HG03060 (cell line): ENCODE measurements at regions not wholly inside any gene's neighbourhood (a gene's known extent, or its start where the extent isn't known, plus 50 kb on each side); places are given as distances from the start of the nearest gene placed in this dataset.
"Not testable (repeated sequence)": the region's sequence is repeated elsewhere in the genome, so short reads cannot be mapped to it uniquely, and the experiment has no call there.

Source experiments
- ATAC-seq: cut with Tn5 transposase; IDR thresholded peaks from one replicate; pipeline ENCODE4 v1.9.1; 2021; ENCODE audit warnings: low read depth, moderate number of reproducible peaks; ENCODE audit not compliant: unreplicated experiment

DNA sequence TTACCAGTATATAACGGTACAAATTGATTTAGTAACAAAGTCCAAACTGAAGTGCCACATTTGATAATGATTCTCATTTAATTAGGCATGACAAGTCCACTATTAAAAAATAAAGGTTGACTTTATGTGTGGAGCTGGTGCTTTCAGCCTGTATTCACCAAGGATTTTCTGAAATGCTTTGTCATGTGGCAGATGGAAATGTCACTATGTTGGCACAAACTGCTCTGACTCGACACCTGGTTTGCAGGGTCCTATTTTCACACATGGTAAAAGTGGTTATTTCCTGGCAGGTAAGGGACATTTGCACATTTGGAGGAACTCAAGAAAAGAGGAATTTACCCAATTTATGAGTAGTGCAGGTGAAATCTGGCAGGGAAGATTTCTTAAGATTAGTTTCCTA is 572.6 kb upstream of the MDGA2 start:
- no peak for ATAC-seq

DNA sequence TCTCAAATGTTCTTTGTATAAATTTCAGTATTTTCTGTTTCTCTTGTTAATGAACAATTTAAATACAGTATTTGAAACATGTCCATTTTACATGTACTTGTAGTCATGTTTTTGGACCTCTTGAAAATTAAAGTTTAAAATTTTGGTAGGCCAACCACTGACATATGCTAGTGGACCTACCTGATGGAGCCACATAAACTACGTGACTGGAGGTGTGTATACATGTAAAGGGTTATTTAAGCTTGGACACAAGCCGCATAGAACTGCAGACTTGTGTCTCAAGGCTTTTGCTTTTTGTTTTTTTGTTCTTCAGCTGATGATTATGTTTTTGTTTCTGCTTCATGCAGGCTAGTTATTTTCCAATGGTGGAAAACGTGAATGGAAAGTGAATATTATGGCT is 568.5 kb upstream of the MDGA2 start:
- ATAC-seq = no peak

DNA sequence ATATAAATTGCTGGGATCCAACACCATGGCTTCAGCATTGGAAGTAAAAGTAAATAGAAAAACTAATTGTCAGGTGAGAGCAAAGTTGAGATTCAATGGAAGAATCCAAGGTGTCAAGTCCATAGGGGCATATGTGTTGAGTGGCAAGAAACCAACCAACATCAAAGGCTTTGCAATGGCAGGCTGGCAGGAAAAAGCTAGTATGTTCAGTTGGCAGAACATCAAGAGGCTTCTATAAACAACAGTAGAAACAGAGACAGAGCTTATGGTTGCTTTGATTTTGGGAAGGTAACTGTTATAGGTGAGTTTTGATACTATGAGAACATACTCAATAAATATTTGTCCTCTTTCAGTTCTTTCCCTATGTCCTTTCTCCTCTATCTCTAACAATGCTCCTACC is 553.7 kb upstream of the MDGA2 start:
- ATAC-seq = no peak

DNA sequence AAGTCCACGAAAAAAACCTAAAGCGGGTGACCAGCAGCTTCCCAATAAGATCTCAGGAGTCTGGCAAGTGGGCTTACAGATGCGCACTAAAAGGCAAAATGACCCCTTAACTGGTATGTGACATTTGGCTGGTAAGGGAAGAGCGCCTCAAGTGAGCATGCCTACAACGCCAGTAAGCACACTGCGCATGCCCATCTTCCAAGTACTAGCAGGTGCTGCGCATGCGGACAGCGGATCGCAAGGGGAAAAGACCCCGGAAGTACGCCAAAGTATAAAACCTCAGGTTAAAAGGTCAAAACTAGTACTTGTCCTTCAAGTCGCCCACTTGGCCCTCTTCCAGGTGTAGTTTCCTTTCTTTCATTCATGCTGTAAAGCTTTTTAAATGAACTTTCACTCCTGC is 518.5 kb upstream of the MDGA2 start:
- ATAC-seq = no peak

DNA sequence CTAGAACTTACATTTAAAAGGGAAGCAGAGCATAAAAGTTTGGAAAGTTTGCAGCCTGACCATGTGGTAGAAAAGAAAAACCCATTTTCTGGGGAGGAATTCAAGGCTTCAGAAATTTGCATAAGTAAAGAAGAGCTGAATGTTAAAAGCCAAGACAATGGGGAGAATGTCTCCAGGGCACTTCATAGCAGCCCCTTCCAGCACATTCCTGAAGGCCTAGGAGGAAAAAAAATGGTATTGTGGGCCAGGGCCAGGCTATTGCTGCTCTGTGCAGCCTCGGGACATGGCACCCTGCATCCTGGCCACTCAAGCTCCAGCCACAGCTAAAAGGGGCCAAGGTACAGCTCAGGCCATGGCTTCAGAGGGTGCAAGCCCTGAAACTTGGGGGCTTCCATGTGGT is 474.2 kb upstream of the MDGA2 start:
- not testable (repeated sequence) for ATAC-seq

DNA sequence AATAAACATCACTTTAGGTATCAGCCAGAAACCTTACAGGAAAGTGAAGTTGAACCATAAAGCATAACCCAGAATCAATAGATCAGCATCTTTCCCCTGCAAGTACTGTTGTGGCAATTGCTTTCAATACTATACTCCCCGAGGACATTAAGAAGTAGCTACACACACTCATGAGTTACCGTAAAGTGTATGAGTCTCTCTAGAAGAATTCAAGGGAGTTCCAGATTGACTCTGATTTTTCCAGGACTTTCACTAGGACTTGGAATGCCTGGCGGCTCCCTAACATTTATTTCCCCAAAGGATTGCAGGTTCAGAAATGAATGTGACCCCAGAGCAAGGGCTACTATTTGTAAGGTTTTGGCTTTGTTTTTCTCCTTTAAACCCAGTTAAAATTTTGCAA is 465.4 kb upstream of the MDGA2 start:
- no peak for ATAC-seq

DNA sequence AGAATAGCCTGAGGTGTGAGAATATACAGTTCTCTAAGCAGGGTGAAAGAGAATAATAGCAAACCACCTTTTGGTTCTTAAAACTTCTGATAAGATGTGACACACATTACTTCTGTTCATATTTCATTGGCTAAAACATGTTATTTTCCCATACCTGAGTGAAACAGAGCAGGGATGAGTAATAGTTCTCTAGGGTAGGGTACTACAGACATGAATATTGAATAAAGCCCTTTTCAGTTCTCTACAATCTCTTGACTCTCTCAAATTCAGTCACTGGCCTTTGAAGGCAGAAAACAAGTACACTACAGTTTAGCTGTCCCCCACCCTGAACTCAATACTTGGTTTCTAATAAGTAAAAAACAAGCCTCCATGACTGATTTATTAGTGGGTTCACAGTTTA is 454.1 kb upstream of the MDGA2 start:
- no peak for ATAC-seq

DNA sequence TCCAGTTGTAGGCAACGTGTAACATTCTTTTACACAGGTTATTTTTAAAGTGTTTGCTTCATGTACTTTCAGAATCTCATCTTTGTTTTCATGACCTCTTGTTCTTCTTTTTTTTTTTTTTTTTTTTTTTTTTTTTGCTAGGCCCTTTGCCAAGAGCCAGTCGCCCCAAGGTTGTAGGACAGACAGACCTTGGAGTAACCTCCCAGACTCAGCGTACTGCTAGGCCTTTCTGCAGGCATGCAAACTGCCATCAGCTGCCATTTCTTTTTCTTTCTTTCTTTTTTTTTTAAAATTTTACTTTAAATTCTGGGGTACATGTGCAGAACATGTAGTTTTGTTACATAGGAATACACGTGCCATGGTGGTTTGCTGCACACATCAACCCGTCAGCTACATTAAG is 452.3 kb upstream of the MDGA2 start:
- no peak for ATAC-seq

DNA sequence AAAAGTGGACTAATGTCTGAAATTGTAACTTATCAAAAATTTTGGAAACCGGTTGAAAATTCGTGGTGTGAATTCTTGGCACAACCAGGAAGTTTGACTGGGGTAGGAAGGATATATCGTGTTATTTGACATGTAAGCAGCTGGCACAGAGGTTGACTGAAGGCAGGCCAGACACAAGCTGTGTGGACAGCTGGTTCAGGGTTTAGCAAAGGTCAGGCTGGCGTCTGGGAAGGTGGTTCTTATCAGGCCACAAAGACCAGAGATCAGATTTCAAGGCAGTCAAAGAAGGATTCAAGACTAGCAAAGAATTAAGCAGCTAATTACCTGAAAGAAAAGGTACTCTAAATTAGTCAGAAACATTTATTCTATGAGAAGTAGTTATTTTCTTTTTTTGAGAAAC is 450.2 kb upstream of the MDGA2 start:
- no peak for ATAC-seq

DNA sequence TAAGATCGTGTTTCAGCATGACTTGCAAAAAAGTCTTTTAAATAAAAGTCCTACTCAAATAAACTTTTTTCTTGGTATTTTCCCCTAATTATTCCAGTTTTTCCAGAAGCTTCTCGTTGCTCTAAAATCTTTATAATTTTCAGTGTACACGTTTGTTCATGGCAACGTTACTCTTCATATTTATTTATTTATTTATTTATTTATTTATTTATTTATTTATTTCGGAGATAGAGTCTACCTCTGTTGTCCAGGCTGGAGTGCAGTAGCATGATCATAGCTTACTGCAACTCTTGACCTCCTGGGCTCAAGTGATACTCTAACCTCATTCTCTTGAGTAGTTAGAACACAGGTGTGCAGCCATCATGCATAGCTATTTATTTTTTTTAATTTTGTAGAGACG is 438.3 kb upstream of the MDGA2 start:
- no peak for ATAC-seq

DNA sequence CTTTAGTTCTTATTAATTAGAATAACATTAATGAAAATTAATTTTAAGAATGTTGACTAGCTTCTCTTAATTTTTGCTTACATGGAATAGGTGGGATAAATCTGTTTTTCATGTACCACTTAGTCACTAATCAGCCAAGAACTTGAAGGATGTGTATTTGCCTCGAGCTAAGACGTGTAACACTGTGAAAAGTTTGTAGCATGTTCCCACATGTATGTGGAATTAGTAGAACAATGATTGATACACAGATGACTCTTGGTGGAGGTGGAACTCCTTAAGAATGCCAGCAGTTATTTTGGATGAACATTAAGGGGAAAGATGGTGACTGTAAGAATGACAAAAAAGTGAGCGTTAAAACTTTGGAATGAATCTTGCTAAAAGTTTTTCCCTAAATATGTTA is 435.7 kb upstream of the MDGA2 start:
- ATAC-seq = no peak

DNA sequence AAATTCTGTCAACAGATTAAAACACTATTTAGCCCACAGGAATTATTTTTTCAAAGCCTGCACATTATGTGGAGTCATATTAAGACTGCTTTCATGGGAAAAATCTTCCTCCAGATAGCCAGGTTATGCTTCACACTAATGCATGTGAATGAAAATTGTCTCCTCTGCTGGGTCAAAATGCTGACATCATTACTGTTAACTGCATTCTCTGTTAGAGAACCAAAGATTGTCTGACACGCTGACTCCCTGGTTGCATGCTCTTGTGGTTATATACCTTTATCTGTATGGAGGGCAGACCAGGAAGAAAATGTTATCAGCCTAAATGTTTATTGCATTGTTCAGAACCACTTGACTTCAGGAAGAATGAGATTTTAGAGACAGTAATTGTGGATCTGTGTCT is 432.2 kb upstream of the MDGA2 start:
- no peak for ATAC-seq

DNA sequence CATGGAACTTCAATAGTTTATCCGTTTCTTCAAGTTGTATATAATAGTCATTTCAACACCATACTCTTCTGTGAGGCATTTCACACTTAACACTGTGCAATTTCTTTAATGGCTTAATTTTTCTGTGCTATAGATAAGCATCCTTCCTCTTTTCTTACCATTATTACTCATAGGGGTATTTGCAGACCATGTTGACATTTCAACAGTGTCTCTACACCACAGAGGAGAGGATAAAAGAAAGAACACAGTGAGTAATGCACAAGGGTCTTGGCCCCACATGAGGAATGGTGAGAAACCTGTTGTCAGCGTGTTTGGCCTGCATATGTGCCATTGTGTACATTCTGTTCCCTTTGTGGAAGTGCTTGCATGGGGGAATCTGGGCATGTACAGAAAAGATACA is 421.5 kb upstream of the MDGA2 start:
- no peak for ATAC-seq

DNA sequence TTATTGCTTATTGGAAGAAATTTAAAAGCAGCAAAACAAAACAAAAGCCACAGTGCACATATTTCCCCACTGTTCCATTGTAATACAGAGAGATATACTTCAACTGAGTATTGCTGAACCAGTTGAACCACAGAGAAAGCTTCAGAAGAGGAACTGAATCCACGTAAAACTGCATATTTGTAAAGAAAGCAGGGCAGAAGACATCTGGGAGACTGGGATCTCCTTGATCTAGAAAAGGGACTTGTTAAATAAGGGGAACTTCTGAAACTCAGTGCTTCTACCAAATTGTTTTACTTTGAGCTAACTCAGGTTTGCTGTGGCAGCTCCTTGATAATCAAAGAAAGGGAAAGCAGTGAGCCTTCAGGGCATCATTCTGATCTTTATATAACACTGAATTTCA is 411.1 kb upstream of the MDGA2 start:
- no peak for ATAC-seq

DNA sequence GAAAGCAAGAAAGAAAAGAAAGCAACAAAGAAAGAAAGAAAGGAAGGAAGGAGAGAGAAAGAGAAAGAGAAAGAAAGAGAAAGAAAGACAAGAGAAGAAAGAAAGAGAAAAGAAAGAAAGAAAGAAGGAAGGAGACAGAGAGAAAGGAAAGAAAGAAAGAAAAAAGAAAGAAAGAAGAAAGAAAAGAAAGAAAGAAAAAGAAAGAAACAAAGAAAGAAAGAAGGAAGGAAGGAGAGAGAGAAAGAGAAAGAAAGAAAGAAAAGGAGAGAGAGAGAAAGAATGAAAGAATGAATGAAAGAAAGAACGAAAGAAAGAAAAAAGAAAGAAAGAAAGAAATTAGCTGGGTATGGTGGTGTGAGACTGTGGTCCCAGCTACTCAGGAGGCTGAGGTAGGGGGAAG is 400.1 kb upstream of the MDGA2 start:
- no peak for ATAC-seq

DNA sequence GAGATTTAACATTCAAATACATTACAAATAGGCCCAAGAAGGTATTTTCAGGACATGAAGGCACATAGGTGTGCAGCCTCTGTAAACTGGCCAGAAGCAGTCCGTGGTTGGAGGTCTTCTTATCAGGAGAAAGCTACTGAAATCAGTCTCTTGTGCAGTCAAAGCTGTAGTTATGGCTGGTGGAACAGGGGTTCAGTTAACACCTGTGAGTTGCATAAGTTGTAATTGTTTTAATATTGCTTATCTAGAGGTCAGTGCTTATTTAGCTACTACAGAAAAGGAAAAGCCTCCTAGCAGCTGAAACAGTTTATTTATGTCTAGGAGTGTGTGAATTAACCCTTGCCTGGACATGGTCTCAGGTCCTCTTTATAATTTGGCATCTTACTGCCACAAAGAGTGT is 377.6 kb upstream of the MDGA2 start:
- ATAC-seq = no peak

DNA sequence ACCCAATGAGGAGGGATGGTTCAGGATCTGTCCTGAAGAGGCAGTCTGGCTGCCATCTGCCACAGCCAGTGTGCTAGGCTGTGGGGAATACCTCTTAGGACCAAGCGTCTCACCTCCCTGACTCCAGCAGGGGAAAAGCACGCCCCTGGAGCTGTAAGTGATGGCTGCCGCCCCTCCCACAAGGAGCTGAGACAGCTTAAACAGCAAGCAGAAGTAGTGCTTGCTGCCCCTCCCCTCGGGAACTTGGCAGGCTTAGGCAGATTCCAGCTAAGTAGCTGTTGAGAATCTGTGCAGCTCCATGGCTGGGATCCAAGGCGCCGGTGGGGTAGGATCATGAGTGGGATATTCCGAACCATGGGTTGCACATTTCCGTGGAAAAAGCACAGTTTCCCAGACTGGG is 360.4 kb upstream of the MDGA2 start:
- no peak for ATAC-seq

DNA sequence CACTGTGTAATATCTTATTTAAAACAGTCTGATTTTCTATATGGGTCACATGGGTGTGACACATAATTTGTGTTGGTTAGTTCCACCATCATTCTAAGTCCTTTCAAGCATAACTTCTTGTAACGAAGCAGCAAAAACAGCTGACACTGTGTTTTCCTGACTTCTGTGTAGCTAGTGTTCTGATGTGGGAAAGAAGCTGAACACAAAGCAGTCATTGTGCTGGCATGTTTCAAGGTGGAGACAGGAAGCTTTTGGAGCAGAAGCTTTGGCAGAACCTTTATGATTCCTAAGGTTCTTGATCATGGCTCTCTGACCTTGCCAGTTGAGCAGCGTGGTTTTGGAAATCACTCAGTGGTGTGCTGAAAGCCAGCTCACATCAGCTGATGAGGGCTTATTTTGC is 351.7 kb upstream of the MDGA2 start:
- no peak for ATAC-seq

DNA sequence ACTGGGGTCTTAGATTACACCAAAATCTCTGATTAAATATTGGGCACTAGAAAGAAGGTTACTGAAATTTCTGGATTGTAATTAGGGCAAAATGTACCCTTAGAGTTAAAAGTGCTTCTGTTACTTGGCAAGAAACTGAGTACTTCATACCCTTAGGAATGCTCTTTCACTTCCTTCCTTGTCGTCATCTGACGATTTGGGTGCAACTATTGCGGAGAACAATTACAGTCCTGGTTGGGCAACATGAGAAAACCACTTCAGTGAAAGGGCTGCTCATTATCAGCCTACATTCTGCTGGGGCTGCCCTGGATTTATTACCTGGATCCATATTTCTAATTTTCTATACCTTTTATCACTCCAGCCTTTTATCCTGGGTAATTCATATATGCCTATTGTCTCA is 348.5 kb upstream of the MDGA2 start:
- ATAC-seq = no peak

DNA sequence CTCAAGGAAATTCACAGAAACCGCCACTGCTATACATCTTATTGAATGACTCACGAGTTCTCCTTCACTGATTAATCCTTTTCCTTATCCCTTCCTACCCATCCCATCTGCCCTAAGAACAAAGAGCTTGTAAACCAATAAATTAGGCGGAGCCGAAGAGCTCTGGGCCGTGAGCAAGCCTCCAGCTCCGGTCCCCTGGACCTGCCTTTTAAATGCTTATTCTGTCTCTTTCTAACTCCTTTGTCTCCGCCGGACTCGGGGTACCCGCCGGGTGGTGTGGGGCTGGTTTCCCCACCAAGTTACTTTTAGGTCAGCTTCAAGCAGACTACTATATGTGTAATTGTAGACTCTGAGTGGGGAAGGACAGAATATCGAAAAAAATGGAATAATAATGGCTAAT is 336.1 kb upstream of the MDGA2 start:
- not testable (repeated sequence) for ATAC-seq

DNA sequence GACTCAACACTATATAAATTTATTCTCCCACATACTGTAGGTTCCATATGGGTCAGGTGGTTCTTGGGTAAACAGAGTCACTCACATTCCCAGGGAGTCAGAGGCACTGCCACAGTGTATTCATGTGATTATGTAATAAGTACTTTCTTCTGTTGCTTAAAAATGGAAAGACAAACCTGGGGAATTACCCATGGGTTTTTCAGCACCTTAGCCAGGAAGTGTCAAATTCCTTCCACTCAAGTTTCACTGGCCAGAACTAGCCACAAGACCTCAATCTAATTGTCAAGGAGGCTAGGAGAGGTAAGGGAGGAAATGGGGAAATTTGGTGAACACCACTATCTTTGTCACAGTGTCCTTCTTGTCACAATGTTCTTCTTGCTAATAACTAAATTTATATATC is 333.2 kb upstream of the MDGA2 start:
- no peak for ATAC-seq

DNA sequence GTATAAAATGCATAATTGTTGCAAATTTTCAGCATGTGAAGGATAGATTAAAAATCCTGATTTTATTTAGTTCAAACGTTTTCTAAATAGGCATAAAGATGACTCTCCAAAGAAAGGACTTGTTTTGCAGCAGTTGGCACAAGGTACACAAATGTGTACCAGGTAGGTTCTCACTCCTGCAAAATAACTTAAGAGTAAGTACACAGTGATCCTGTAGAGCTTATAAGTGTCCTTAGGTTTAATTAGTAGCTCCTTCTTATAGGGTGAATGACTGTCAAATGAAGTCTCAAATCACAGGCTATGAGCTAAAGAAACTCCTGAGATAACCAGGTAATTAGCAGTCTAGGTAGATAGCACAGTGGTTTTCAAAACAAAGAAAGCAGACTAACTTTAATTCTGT is 330.6 kb upstream of the MDGA2 start:
- ATAC-seq = no peak

DNA sequence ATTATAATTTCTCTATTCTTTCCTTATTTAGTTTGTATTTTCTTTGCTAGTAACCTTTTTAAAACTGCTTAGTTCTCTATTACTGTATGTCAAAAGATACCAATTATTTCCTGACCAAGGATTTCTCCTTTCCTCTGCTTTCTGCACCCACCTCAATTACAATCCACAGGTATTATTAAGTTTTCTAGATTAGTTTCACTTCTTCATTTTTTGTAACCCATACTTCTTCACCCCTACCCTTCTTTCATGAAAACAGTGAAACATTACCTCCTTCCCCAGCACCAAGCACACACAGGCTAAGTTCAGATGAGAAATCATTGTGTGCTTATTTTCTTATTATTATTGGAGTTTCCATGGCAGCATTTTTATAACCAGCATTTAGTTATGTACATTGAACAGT is 318.5 kb upstream of the MDGA2 start:
- no peak for ATAC-seq

DNA sequence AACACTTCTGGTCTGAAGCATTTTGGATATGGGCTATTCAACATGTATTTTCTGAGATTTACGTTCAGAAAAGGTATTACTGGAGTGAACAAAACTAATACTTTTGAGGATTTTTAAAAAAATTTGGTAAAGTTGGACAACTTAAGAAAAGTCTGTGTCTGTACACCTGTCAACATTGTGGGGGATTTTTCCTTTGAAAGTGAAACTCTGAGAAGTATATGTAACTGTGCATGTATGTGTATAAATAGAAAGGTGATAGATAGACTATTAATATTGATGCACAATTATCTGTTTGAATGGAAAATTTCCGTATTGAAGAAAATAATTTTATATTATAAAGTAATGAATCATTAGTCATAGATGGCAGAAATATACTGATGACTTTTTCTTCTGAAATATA is 312.8 kb upstream of the MDGA2 start:
- no peak for ATAC-seq
